RWPE2 (cell line): ENCODE measurements at regions not wholly inside any gene's neighbourhood (a gene's known extent, or its start where the extent isn't known, plus 50 kb on each side); places are given as distances from the start of the nearest gene placed in this dataset.

ENCODE experiments used
- ATAC-seq: fragments of 200-7000 bp; cut with Tn5 transposase; 3 replicates; pipeline ENCODE4 v1.9.1; 2021; ENCODE audit warnings: low read depth
- DNase-seq: peaks from one replicate; pipeline ENCODE4 v3.0.0-alpha.2; 2020; ENCODE audit warnings: low spot score
- H3K27ac ChIP-seq: fragments of 450-650 bp; 2 replicates; pipeline ENCODE4 v1.5.1; 2017; ENCODE audit warnings: mild to moderate bottlenecking; ENCODE audit not compliant: poor library complexity, severe bottlenecking
- H3K27me3 ChIP-seq: fragments of 250-450 bp; sonication (Bioruptor Pico); 2 replicates; pipeline ENCODE4 v1.5.1; 2021; ENCODE audit warnings: mild to moderate bottlenecking, moderate library complexity; ENCODE audit not compliant: insufficient read depth, poor library complexity, severe bottlenecking
- H3K36me3 ChIP-seq: fragments of 250-450 bp; sonication (Bioruptor Pico); 2 replicates; pipeline ENCODE4 v1.5.1; 2020; ENCODE audit warnings: low read depth, mild to moderate bottlenecking, moderate library complexity
- H3K4me1 ChIP-seq: fragments of 250-450 bp; sonication (Bioruptor Pico); 2 replicates; pipeline ENCODE4 v1.5.1; 2021; ENCODE audit warnings: mild to moderate bottlenecking, moderate library complexity; ENCODE audit not compliant: insufficient read depth, poor library complexity, severe bottlenecking
- H3K4me3 ChIP-seq: fragments of 250-450 bp; sonication (Bioruptor Pico); 2 replicates; pipeline ENCODE4 v1.5.1; 2021; ENCODE audit warnings: mild to moderate bottlenecking, moderate library complexity; ENCODE audit not compliant: severe bottlenecking
- H3K9me3 ChIP-seq: fragments of 250-450 bp; sonication (Bioruptor Pico); 2 replicates; pipeline ENCODE4 v1.5.1; 2021; ENCODE audit warnings: mild to moderate bottlenecking, moderate library complexity; ENCODE audit not compliant: severe bottlenecking
- TF ChIP-seq, protein P1 (sequence below): fragments of 450-650 bp; IDR thresholded peaks from one replicate; pipeline ENCODE4 v1.5.1; 2017; ENCODE audit warnings: mild to moderate bottlenecking, moderate library complexity; ENCODE audit not compliant: poor library complexity, severe bottlenecking

DNA sequence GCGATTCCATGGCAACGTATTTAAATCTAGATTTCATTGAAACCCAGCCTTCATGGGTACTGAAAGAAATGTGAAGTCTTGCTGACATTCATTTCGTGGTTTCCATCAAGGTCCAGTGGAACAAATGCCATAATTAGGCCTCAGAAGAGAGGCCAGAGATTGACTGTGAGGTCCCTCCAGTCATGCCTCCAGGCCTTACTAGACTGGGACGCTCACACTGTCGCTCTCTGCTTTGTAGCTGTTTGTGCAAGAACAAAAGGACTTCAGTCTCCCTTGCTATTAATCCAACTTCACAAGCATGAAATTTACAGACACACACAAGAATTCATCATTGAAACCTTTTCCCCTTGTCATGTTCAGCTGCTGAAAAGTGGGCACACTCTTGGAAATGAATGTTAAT is 180.4 kb upstream of the FOXD3 start:
- Histone ChIP-seq H3K27me3 (no peaks in the 10 kb centered on the region), H3K36me3 (no peaks in the 10 kb centered on the region), H3K4me1 (no peaks in the 10 kb centered on the region), H3K4me3 (no peak overlapping the region), H3K9me3 (no peaks in the 10 kb centered on the region), H3K27ac (no peak overlapping the region)
- TF ChIP-seq, protein P1, sequence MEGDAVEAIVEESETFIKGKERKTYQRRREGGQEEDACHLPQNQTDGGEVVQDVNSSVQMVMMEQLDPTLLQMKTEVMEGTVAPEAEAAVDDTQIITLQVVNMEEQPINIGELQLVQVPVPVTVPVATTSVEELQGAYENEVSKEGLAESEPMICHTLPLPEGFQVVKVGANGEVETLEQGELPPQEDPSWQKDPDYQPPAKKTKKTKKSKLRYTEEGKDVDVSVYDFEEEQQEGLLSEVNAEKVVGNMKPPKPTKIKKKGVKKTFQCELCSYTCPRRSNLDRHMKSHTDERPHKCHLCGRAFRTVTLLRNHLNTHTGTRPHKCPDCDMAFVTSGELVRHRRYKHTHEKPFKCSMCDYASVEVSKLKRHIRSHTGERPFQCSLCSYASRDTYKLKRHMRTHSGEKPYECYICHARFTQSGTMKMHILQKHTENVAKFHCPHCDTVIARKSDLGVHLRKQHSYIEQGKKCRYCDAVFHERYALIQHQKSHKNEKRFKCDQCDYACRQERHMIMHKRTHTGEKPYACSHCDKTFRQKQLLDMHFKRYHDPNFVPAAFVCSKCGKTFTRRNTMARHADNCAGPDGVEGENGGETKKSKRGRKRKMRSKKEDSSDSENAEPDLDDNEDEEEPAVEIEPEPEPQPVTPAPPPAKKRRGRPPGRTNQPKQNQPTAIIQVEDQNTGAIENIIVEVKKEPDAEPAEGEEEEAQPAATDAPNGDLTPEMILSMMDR: no peak
- ATAC-seq (no peak), DNase-seq (no peak)

DNA sequence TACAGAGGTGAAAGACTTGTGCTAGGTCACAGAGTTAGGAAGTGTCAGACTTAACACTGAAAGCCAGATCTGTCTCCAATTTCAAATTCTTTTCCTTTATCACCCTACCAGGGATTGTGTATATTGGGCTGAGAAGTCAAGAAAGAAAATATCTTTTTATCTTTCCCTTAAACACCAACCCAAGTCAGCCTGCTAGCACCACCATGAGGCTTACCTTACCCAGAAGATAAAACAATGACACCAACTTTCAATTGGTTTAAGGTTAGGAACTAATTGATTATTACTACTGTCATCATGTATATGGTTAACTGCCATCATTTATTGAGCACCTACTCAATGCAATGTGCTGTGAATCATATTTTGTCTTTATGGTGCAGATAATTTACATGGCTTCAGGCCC is 178.9 kb upstream of the FOXD3 start:
- Histone ChIP-seq H3K27ac (no peak overlapping the region), H3K4me1 (no peaks in the 10 kb centered on the region), H3K36me3 (no peaks in the 10 kb centered on the region), H3K27me3 (no peaks in the 10 kb centered on the region), H3K9me3 (no peaks in the 10 kb centered on the region), H3K4me3 (no peak overlapping the region)
- no peak for DNase-seq
- ATAC-seq: no peak
- TF ChIP-seq, protein P1: no peak

DNA sequence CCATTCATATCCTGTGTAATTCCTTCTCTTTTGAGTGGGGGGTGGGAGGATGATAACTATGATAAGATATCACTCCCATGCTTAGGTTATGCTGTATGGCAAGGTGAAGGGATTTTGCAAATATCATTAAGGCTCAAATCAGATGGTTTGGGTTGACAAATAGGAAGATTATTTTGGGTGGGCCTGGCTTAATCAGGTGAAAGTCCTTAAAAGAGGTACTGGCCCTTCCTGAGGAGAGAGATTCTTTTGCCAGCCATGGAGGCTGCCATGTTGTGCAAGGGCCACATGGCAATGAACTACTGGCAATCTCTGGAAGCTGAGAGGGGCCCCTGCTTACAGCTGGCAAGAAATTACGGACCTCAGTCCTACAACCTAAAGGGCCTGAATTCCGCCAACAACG is 174.6 kb upstream of the FOXD3 start:
- Histone ChIP-seq H3K4me3 (no peak overlapping the region), H3K4me1 (no peaks in the 10 kb centered on the region), H3K36me3 (no peaks in the 10 kb centered on the region), H3K27ac (no peak overlapping the region), H3K27me3 (peaks cover 3% of the 10 kb centered on the region), H3K9me3 (no peaks in the 10 kb centered on the region)
- ATAC-seq: no peak
- TF ChIP-seq, protein P1: no peak
- no peak for DNase-seq

DNA sequence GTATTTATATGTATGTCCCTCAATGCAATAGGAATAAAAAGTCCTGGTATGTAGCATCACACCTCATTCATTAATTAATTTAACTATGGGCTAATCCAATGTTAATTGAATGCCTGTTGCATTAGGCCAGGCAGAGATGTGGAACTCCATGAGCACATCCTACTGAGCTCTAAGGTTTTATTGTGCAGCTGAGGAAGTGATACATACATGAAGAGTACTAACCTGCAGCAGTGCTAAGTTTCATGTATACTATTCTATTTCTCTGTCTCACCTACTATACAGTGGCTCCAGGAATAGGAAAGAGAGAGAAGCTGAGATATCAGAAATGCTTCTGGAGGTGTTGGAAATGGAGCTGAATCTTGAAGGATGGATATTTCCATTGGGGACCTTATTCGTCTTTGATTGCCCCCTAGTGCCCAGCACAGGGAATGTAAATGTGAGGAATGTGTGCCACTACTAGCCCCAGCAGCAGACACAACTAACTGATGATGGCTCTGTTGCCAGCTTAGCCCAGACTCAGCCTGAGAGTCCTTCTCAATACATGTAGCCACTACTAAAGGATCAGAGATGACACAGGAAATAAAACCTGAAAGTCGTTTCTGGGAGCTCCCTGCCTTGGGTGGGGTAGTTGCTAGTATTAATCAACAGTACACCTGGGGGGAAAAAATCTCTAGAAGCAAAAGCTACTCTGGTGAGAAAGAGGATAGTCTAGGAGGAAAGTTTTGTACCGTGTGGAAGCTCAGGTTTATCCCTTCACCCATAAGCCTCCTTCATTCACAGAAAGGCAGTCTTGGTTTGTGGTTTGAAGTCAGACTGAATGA is 173.3 kb upstream of the FOXD3 start:
- ATAC-seq (peak; percentile 62), DNase-seq (no peak)
- Histone ChIP-seq H3K4me3 (no peak overlapping the region), H3K27me3 (peaks cover 3% of the 10 kb centered on the region), H3K4me1 (no peaks in the 10 kb centered on the region), H3K36me3 (no peaks in the 10 kb centered on the region), H3K27ac (no peak overlapping the region), H3K9me3 (no peaks in the 10 kb centered on the region)
- TF ChIP-seq, protein P1: peak; percentile 56

DNA sequence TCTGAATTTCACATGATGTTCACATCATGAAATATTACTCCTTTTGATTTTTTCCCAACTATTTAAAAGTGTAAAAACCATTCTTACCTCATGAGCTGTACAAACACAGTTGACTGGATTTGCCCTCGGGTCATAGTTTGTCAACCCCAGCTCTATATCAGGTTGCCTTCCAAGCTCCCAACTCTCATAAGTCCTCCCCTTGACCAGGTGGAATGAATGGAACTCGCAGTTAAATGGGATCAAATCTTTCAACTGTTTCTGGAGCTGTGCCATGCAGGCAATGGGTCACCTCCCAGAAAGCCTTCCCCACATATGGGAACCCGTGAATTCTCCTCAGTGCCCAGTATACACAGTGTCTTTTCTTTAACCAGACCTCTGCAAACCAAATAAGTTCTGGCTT is 169.8 kb upstream of the FOXD3 start:
- Histone ChIP-seq H3K36me3 (no peaks in the 10 kb centered on the region), H3K4me1 (no peaks in the 10 kb centered on the region), H3K4me3 (no peak overlapping the region), H3K27ac (no peak overlapping the region), H3K27me3 (peaks cover 3% of the 10 kb centered on the region), H3K9me3 (no peaks in the 10 kb centered on the region)
- TF ChIP-seq, protein P1: no peak
- no peak for DNase-seq
- ATAC-seq: peak; percentile 58; the same call in 2 of the 3 replicates
